GM12878 (cell line): ENCODE measurements at regions not wholly inside any gene's neighbourhood (a gene's known extent, or its start where the extent isn't known, plus 50 kb on each side); places are given as distances from the start of the nearest gene placed in this dataset.

Experiments used
- ATAC-seq: fragments of 200-7000 bp; cut with Tn5 transposase; 3 replicates; pipeline ENCODE4 v1.9.1; 2020; ENCODE audit warnings: mild to moderate bottlenecking, moderate library complexity
- BruUV-seq: library from RNA; stranded (reverse); fragments of 400-500 nt; replicated peaks from 2 replicates; lab custom pipeline; 2021; lab: Mats Ljungman, UMichigan
- CTCF ChIA-PET: fragments of 300-600 bp; sonication (Branson Sonifier 250); formaldehyde crosslinking; extraction: SDS; loops from one replicate; lab custom pipeline; 2021; ENCODE audit warnings: inconsistent platforms; lab: Yijun Ruan, JAX
- POLR2A ChIA-PET: fragments of 350-600 bp; formaldehyde crosslinking; extraction: SDS; loops from one replicate; lab custom pipeline; 2021; ENCODE audit warnings: inconsistent platforms; lab: Charles Lee
- RAD21 ChIA-PET: fragments of 300-600 bp; sonication (Branson Sonifier 250); formaldehyde crosslinking; loops from one replicate; lab custom pipeline; 2023; ENCODE audit warnings: antibody characterized with exemption; ENCODE audit not compliant: unreplicated experiment; lab: Charles Lee
- SMC1A ChIA-PET: fragments of 300-600 bp; sonication (Branson Sonifier 250); formaldehyde crosslinking; loops from one replicate; lab custom pipeline; 2023; ENCODE audit not compliant: unreplicated experiment, uncharacterized antibody; lab: Charles Lee
- DNase-seq: peaks from one replicate; pipeline ENCODE4 v3.0.0-alpha.2; 2011; ENCODE audit warnings: low read depth, low spot score
- FAIRE-seq: peaks from 3 replicates; lab custom pipeline; 2011; peaks lifted over from hg19 to GRCh38; lab: Jason Lieb, UNC
- H2AFZ ChIP-seq: 2 replicates; pipeline ENCODE4 v1.6.0; 2011; ENCODE audit warnings: low read depth, low read length, control low read depth; ENCODE audit not compliant: control insufficient read depth
- H3K27ac ChIP-seq: 2 replicates; pipeline ENCODE4 v1.5.1; 2011; ENCODE audit warnings: control low read depth; ENCODE audit not compliant: control insufficient read depth, insufficient read depth
- H3K27me3 ChIP-seq, 2 experiments: replicated peaks in 1 of 2; 2 replicates each; pipeline versions ENCODE4 v1.6.0 to v1.6.1; 2011; ENCODE audit warnings: low read length in 1 of 2; ENCODE audit not compliant: control insufficient read depth in 2 of 2, insufficient read depth in 2 of 2
- H3K36me3 ChIP-seq, 2 experiments: 2 replicates each; pipeline ENCODE4 v1.5.1; 2011; ENCODE audit warnings: low read length in 1 of 2; ENCODE audit not compliant: control insufficient read depth in 2 of 2, insufficient read depth in 2 of 2
- H3K4me1 ChIP-seq: 2 replicates; pipeline ENCODE4 v1.6.1; 2011; ENCODE audit warnings: mild to moderate bottlenecking, low read length, moderate library complexity, mixed read lengths; ENCODE audit not compliant: control insufficient read depth, insufficient read depth
- H3K4me2 ChIP-seq: 2 replicates; pipeline ENCODE4 v1.6.0; 2011; ENCODE audit warnings: control low read depth; ENCODE audit not compliant: control insufficient read depth, insufficient read depth
- H3K4me3 ChIP-seq: fragments of 200-600 bp; sonication (generic); 2 replicates; pipeline ENCODE4 v1.5.1; 2016
- H3K79me2 ChIP-seq: 2 replicates; pipeline ENCODE4 v1.6.0; 2011; ENCODE audit warnings: low read length; ENCODE audit not compliant: control insufficient read depth, insufficient read depth
- H3K9ac ChIP-seq: 2 replicates; pipeline ENCODE4 v1.8.0; 2011; ENCODE audit warnings: low read length, control low read depth, mixed read lengths; ENCODE audit not compliant: control insufficient read depth, insufficient read depth
- H3K9me3 ChIP-seq: replicated peaks from 3 replicates; pipeline ENCODE4 v1.5.1; 2011; ENCODE audit warnings: mild to moderate bottlenecking, low read length; ENCODE audit not compliant: control insufficient read depth, insufficient read depth
- H4K20me1 ChIP-seq: 2 replicates; pipeline ENCODE4 v1.6.0; 2011; ENCODE audit not compliant: control insufficient read depth, insufficient read depth
- BMI1 ChIP-seq: fragments of 450-650 bp; IDR thresholded peaks from 2 replicates; pipeline ENCODE4 v1.6.1; 2016; ENCODE audit warnings: mild to moderate bottlenecking, moderate library complexity, borderline replicate concordance
- EZH2 ChIP-seq: IDR thresholded peaks from 2 replicates; pipeline ENCODE4 v1.6.1; 2012; ENCODE audit warnings: low read depth, mild to moderate bottlenecking, control low read depth, inconsistent platforms, low read length, borderline replicate concordance; ENCODE audit not compliant: control insufficient read depth
- GATAD2B ChIP-seq: fragments of 450-650 bp; conservative IDR thresholded peaks from 2 replicates; pipeline ENCODE4 v1.6.1; 2017; ENCODE audit warnings: low read depth, mild to moderate bottlenecking, moderate library complexity
- HDGF ChIP-seq: fragments of 450-650 bp; IDR thresholded peaks from 2 replicates; pipeline ENCODE4 v1.6.1; 2016; ENCODE audit warnings: antibody characterized with exemption
- NR2C2 ChIP-seq: IDR thresholded peaks from 2 replicates; pipeline ENCODE4 v1.6.1; 2011; ENCODE audit warnings: borderline replicate concordance, low read depth; ENCODE audit not compliant: control insufficient read depth, insufficient read length
- PML ChIP-seq: IDR thresholded peaks from 2 replicates; pipeline ENCODE4 v1.6.1; 2012; ENCODE audit warnings: low read length, inconsistent platforms
- POLR2AphosphoS2 ChIP-seq: IDR thresholded peaks from 2 replicates; pipeline ENCODE4 v1.6.1; 2011; ENCODE audit warnings: low read depth, mild to moderate bottlenecking, low read length, improper control_type of control experiment, moderate library complexity
- POU2F2 ChIP-seq: IDR thresholded peaks from 3 replicates; pipeline ENCODE4 v1.6.1; 2011; ENCODE audit warnings: low read depth, mild to moderate bottlenecking, low read length, borderline replicate concordance
- RELA ChIP-seq: fragments of 450-650 bp; IDR thresholded peaks from 2 replicates; pipeline ENCODE4 v1.8.0; 2014; ENCODE audit warnings: borderline replicate concordance; ENCODE audit not compliant: partially characterized antibody
- RUNX3 ChIP-seq: IDR thresholded peaks from 2 replicates; pipeline ENCODE4 v1.6.1; 2012; ENCODE audit warnings: low read length, inconsistent platforms
- SIN3A ChIP-seq: IDR thresholded peaks from 2 replicates; pipeline ENCODE4 v1.6.1; 2012; ENCODE audit warnings: low read depth, low read length, improper control_type of control experiment
- STAT1 ChIP-seq: fragments of 450-650 bp; conservative IDR thresholded peaks from 2 replicates; pipeline ENCODE4 v1.6.1; 2014; ENCODE audit warnings: antibody characterized with exemption, mild to moderate bottlenecking
- SUZ12 ChIP-seq: fragments of 200-600 bp; sonication (generic); IDR thresholded peaks from one replicate; pipeline ENCODE4 v1.6.1; 2018; ENCODE audit warnings: antibody characterized with exemption, mild to moderate bottlenecking; ENCODE audit not compliant: unreplicated experiment
- YY1 ChIP-seq: IDR thresholded peaks from 2 replicates; pipeline ENCODE4 v1.6.1; 2011; ENCODE audit warnings: low read depth, mild to moderate bottlenecking, low read length
- ZSCAN29 ChIP-seq: fragments of 450-650 bp; IDR thresholded peaks from 2 replicates; pipeline ENCODE4 v1.6.1; 2017; ENCODE audit warnings: mild to moderate bottlenecking, moderate library complexity
- WGBS: methylation state at CpG from one replicate; pipeline ENCODE4 v1.1.6; 2016; ENCODE audit warnings: low lambda C conversion rate; ENCODE audit not compliant: insufficient replicate concordance, insufficient coverage; ENCODE audit errors: missing lambda C conversion rate; 5-methylcytosine and 5-hydroxymethylcytosine counted together
- in situ Hi-C: fragments of 300-500 bp; cut with MboI; formaldehyde crosslinking; loops from 9 replicates; pipeline ENCODE4 v1.14.3; 2018; ENCODE audit warnings: mixed read lengths
- intact Hi-C: fragments of 100-400 bp; cut with micrococcal nuclease; formaldehyde crosslinking; loops from one replicate; pipeline ENCODE4 v1.14.2; 2022; ENCODE audit not compliant: unreplicated experiment
- TF ChIP-seq, protein P1 (sequence below): IDR thresholded peaks from 2 replicates; pipeline ENCODE4 v1.6.1; 2011; ENCODE audit warnings: low read depth, mild to moderate bottlenecking, low read length, moderate library complexity, borderline replicate concordance; ENCODE audit errors: extremely low read depth
- TF ChIP-seq, protein P2 (sequence below), 3 experiments: IDR thresholded peaks in 2 of 3; conservative IDR thresholded peaks in 1 of 3; 2 replicates each; pipeline ENCODE4 v1.5.1; 2011; ENCODE audit warnings: low read depth in 3 of 3, low read length in 3 of 3, mild to moderate bottlenecking in 3 of 3, control low read depth in 2 of 3, moderate library complexity in 2 of 3, inconsistent platforms in 1 of 3, mixed read lengths in 1 of 3; ENCODE audit not compliant: control insufficient read depth in 2 of 3, insufficient read depth in 1 of 3; ENCODE audit errors: extremely low read depth in 1 of 3
- TF ChIP-seq, protein P3 (sequence below): fragments of 450-650 bp; IDR thresholded peaks from 2 replicates; pipeline ENCODE4 v1.6.1; 2017; ENCODE audit warnings: low read depth, mild to moderate bottlenecking, moderate library complexity

DNA sequence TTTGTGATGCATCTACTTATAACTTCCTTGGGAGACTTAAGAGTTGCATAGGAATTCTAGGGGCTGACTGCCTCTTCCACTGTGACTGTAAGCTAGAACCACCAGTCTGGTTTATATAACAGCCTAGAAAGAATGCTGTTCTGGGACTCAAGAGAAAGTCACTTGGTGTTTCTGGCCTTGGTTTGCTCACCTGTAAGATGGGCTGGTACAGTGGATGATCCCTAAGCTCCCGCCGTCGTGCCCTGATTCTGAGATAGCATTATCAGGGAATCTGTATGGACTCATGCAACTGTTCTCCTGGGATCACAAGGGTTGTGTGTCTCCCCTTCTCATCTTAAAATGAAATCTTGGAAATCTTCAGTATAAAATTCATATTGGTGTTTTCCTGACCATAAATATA lies 100.6 kb downstream of the LYZL1 start:
- ATAC-seq (no peak), FAIRE-seq (no peak), DNase-seq (no peak)
- no peak for TF ChIP-seq GATAD2B
- TF ChIP-seq EZH2, result no peak
- no peak for TF ChIP-seq PML
- TF ChIP-seq ZSCAN29, result no peak
- TF ChIP-seq, protein P1, sequence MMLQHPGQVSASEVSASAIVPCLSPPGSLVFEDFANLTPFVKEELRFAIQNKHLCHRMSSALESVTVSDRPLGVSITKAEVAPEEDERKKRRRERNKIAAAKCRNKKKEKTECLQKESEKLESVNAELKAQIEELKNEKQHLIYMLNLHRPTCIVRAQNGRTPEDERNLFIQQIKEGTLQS, result no peak
- no peak for TF ChIP-seq RELA
- no peak for TF ChIP-seq POU2F2
- no peak for TF ChIP-seq BMI1
- TF ChIP-seq RUNX3, result no peak
- TF ChIP-seq, protein P2, sequence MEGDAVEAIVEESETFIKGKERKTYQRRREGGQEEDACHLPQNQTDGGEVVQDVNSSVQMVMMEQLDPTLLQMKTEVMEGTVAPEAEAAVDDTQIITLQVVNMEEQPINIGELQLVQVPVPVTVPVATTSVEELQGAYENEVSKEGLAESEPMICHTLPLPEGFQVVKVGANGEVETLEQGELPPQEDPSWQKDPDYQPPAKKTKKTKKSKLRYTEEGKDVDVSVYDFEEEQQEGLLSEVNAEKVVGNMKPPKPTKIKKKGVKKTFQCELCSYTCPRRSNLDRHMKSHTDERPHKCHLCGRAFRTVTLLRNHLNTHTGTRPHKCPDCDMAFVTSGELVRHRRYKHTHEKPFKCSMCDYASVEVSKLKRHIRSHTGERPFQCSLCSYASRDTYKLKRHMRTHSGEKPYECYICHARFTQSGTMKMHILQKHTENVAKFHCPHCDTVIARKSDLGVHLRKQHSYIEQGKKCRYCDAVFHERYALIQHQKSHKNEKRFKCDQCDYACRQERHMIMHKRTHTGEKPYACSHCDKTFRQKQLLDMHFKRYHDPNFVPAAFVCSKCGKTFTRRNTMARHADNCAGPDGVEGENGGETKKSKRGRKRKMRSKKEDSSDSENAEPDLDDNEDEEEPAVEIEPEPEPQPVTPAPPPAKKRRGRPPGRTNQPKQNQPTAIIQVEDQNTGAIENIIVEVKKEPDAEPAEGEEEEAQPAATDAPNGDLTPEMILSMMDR (IDR thresholded peaks at IDR 0.05 in 2 of 3, conservative IDR thresholded peaks at IDR 0.05 in 1 of 3; ENCODE audit: control insufficient read depth in 2 of 3, extremely low read depth in 1 of 3, insufficient read depth in 1 of 3, low read depth in 3 of 3, low read length in 3 of 3), result no peak
- no peak for TF ChIP-seq SIN3A
- TF ChIP-seq NR2C2, result no peak
- no peak for TF ChIP-seq POLR2AphosphoS2
- TF ChIP-seq, protein P3, sequence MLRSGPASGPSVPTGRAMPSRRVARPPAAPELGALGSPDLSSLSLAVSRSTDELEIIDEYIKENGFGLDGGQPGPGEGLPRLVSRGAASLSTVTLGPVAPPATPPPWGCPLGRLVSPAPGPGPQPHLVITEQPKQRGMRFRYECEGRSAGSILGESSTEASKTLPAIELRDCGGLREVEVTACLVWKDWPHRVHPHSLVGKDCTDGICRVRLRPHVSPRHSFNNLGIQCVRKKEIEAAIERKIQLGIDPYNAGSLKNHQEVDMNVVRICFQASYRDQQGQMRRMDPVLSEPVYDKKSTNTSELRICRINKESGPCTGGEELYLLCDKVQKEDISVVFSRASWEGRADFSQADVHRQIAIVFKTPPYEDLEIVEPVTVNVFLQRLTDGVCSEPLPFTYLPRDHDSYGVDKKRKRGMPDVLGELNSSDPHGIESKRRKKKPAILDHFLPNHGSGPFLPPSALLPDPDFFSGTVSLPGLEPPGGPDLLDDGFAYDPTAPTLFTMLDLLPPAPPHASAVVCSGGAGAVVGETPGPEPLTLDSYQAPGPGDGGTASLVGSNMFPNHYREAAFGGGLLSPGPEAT, result no peak
- no peak for TF ChIP-seq SUZ12
- no peak for TF ChIP-seq STAT1
- TF ChIP-seq HDGF, result no peak
- TF ChIP-seq YY1, result no peak
- Histone ChIP-seq H3K27ac (no peak overlapping the region), H3K9ac (no peak overlapping the region), H3K4me1 (no peaks in the 10 kb centered on the region), H3K9me3 (no peaks in the 10 kb centered on the region), H3K4me3 (no peak overlapping the region), H3K4me2 (no peak overlapping the region), H2AFZ (no peak overlapping the region), H3K79me2 (no peaks in the 10 kb centered on the region), H3K36me3 (no peaks in the 10 kb centered on the region), H3K27me3 (no peaks in the 10 kb centered on the region), H4K20me1 (no peaks in the 10 kb centered on the region)
- ChIA-PET CTCF (interaction anchor here (1.0 to 2.8 kb wide), 6 partner anchors 9 to 150 kb away, joined by 3 to 12 read pairs (median 4); no protein-coding TSS in a partner anchor), SMC1A (interaction anchor here (0.7 to 1.1 kb wide), 3 partner anchors 18 to 58 kb away, joined by 3 to 5 read pairs (median 4); no protein-coding TSS in a partner anchor), RAD21 (interaction anchor here (1.1 to 1.3 kb wide), 2 partner anchors 9 to 12 kb away, joined by 3 to 4 read pairs; no protein-coding TSS in a partner anchor), POLR2A (no interaction called here)
- no TSS peak for BruUV-seq
- 77% methylated on average over 3 of the region's 3 CpGs for WGBS
- in situ Hi-C loops, result no loop called here
- intact Hi-C loops, result loop anchor here (5.0 kb wide), 2 partner anchors 58 to 108 kb away; no protein-coding TSS in a partner anchor
